Breast epithelium (tissue), 4 donors: ENCODE measurements at regions not wholly inside any gene's neighbourhood (a gene's known extent, or its start where the extent isn't known, plus 50 kb on each side); places are given as distances from the start of the nearest gene placed in this dataset.

Experiments used
- DNase-seq, 2 donors: peaks; one replicate each; pipeline ENCODE4 v3.0.0-alpha.2; 2019; ENCODE audit warnings: low spot score in 2 of 2
- H3K27ac ChIP-seq, 2 donors: fragments of 200-600 bp; sonication (generic) in 1 of 2; one replicate each; pipeline ENCODE4 v1.5.1; 2016 to 2019; ENCODE audit warnings: mild to moderate bottlenecking in 1 of 2
- H3K27me3 ChIP-seq, 2 donors: fragments of 200-600 bp; sonication (generic) in 1 of 2; one replicate each; pipeline versions ENCODE4 v1.5.1 to v1.6.0; 2017 to 2019; ENCODE audit warnings: control low read depth in 1 of 2, mild to moderate bottlenecking in 1 of 2
- H3K36me3 ChIP-seq: fragments of 200-600 bp; one replicate; pipeline ENCODE4 v1.5.1; 2019
- H3K4me1 ChIP-seq, 2 donors: fragments of 200-600 bp; sonication (generic); one replicate each; pipeline ENCODE4 v1.5.1; 2016 to 2019; ENCODE audit warnings: control low read depth in 1 of 2
- H3K4me3 ChIP-seq, 3 donors: fragments of 200-600 bp; sonication (generic); 1 replicate in 2 of 3; 2 replicates in 1 of 3; pipeline ENCODE4 v1.5.1; 2016 to 2019; ENCODE audit warnings: mild to moderate bottlenecking in 3 of 3, moderate library complexity in 2 of 3
- H3K9me3 ChIP-seq, 2 donors: fragments of 200-600 bp; sonication (generic) in 1 of 2; one replicate each; pipeline ENCODE4 v1.5.1; 2016 to 2019; ENCODE audit warnings: control low read depth in 1 of 2
- CTCF ChIP-seq, 3 donors: fragments of 450-650 bp; IDR thresholded peaks; one replicate each; pipeline ENCODE4 v1.5.1; 2016 to 2017; ENCODE audit warnings: antibody characterized with exemption in 3 of 3, mild to moderate bottlenecking in 3 of 3, moderate library complexity in 3 of 3
- POLR2A ChIP-seq: fragments of 450-650 bp; IDR thresholded peaks from one replicate; pipeline ENCODE4 v1.6.1; 2016; ENCODE audit warnings: antibody characterized with exemption, mild to moderate bottlenecking, moderate library complexity
- POLR2AphosphoS5 ChIP-seq, 3 donors: sonication (generic); formaldehyde crosslinking; IDR thresholded peaks; one replicate each; pipeline ENCODE4 v1.6.1; 2017; ENCODE audit warnings: antibody characterized with exemption in 3 of 3
- intact Hi-C: fragments of 100-400 bp; cut with DNase I; formaldehyde crosslinking; loops from one replicate; pipeline ENCODE4 v1.15.1; 2023; ENCODE audit warnings: low total_unique reads

GRCh38 chr13:50724438-50724837 lies 119.1 kb downstream of the DLEU7 start:
- intact Hi-C loops, result no loop called here
- H3K27me3 ChIP-seq, result no peaks in the 10 kb centered on the region
- no peaks in the 10 kb centered on the region for H3K4me1 ChIP-seq
- DNase-seq, result no peak
- no peak overlapping the region for H3K27ac ChIP-seq
- no peaks in the 10 kb centered on the region for H3K9me3 ChIP-seq
- no peaks in the 10 kb centered on the region for H3K36me3 ChIP-seq
- no peak for TF ChIP-seq POLR2AphosphoS5 (IDR thresholded peaks at IDR 0.05)
- no peak for TF ChIP-seq POLR2A
- TF ChIP-seq CTCF (IDR thresholded peaks at IDR 0.05), result no peak
- no peak overlapping the region for H3K4me3 ChIP-seq

GRCh38 chr13:50724913-50725312 lies 118.6 kb downstream of the DLEU7 start:
- DNase-seq, result no peak
- H3K27me3 ChIP-seq, result no peaks in the 10 kb centered on the region
- intact Hi-C loops, result no loop called here
- no peak for TF ChIP-seq POLR2AphosphoS5 (IDR thresholded peaks at IDR 0.05)
- no peak for TF ChIP-seq POLR2A
- no peak for TF ChIP-seq CTCF (IDR thresholded peaks at IDR 0.05)
- no peak overlapping the region for H3K27ac ChIP-seq
- no peak overlapping the region for H3K4me3 ChIP-seq
- no peaks in the 10 kb centered on the region for H3K9me3 ChIP-seq
- H3K4me1 ChIP-seq, result no peaks in the 10 kb centered on the region
- no peaks in the 10 kb centered on the region for H3K36me3 ChIP-seq

- Histone ChIP-seq H3K27ac (no peak overlapping the region), H3K9me3 (no peaks in the 10 kb centered on the region), H3K36me3 (no peaks in the 10 kb centered on the region), H3K4me1 (no peaks in the 10 kb centered on the region), H3K27me3 (no peaks in the 10 kb centered on the region), H3K4me3 (no peak overlapping the region)
- no peak for DNase-seq
- intact Hi-C loops, result no loop called here
- TF ChIP-seq POLR2A, result no peak
- no peak for TF ChIP-seq POLR2AphosphoS5 (IDR thresholded peaks at IDR 0.05)
- TF ChIP-seq CTCF (IDR thresholded peaks at IDR 0.05), result no peak
These were observed 117.3 kb downstream of the DLEU7 start for GRCh38 chr13:50726164-50726563.

- intact Hi-C loops, result no loop called here
These were observed 114.3 kb downstream of the DLEU7 start for GRCh38 chr13:50729177-50729576.

More at GRCh38 chr13:50729177-50729576, 114.3 kb downstream of the DLEU7 start:
- DNase-seq, result no peak
- Histone ChIP-seq H3K27ac (no peak overlapping the region), H3K36me3 (no peaks in the 10 kb centered on the region), H3K27me3 (no peaks in the 10 kb centered on the region), H3K4me1 (no peaks in the 10 kb centered on the region), H3K9me3 (no peaks in the 10 kb centered on the region), H3K4me3 (no peak overlapping the region)
- TF ChIP-seq POLR2A (no peak), CTCF (IDR thresholded peaks at IDR 0.05) (no peak), POLR2AphosphoS5 (IDR thresholded peaks at IDR 0.05) (no peak)
